Endothelial cell (in vitro differentiated cells): ENCODE measurements at regions not wholly inside any gene's neighbourhood (a gene's known extent, or its start where the extent isn't known, plus 50 kb on each side); places are given as distances from the start of the nearest gene placed in this dataset.

Experiments used
- DNase-seq: peaks from one replicate; pipeline ENCODE4 v3.0.0; 2021; ENCODE audit warnings: low spot score
- H3K27ac Mint-ChIP-seq: one replicate; pipeline ENCODE4 v1.8.0; 2021; ENCODE audit warnings: mixed read lengths, inconsistent platforms; ENCODE audit not compliant: unreplicated experiment
- H3K27me3 Mint-ChIP-seq: one replicate; pipeline ENCODE4 v1.8.0; 2021; ENCODE audit warnings: mild to moderate bottlenecking, moderate library complexity, mixed read lengths, inconsistent platforms; ENCODE audit not compliant: unreplicated experiment
- H3K36me3 Mint-ChIP-seq: one replicate; pipeline ENCODE4 v1.8.0; 2021; ENCODE audit warnings: mild to moderate bottlenecking, low read depth, mixed read lengths, inconsistent platforms; ENCODE audit not compliant: unreplicated experiment
- H3K4me1 Mint-ChIP-seq: one replicate; pipeline ENCODE4 v1.8.0; 2021; ENCODE audit warnings: mild to moderate bottlenecking, mixed read lengths, inconsistent platforms; ENCODE audit not compliant: unreplicated experiment
- H3K4me3 Mint-ChIP-seq: one replicate; pipeline ENCODE4 v1.8.0; 2021; ENCODE audit warnings: mild to moderate bottlenecking, mixed read lengths, inconsistent platforms; ENCODE audit not compliant: unreplicated experiment
- H3K9me3 Mint-ChIP-seq: one replicate; pipeline ENCODE4 v1.8.0; 2021; ENCODE audit warnings: mixed read lengths, inconsistent platforms; ENCODE audit not compliant: unreplicated experiment
- TF ChIP-seq, protein P1 (sequence below): fragments of 200-600 bp; sonication (generic); IDR thresholded peaks from one replicate; pipeline ENCODE4 v1.5.0; 2021; ENCODE audit warnings: antibody characterized with exemption; ENCODE audit not compliant: unreplicated experiment

DNA sequence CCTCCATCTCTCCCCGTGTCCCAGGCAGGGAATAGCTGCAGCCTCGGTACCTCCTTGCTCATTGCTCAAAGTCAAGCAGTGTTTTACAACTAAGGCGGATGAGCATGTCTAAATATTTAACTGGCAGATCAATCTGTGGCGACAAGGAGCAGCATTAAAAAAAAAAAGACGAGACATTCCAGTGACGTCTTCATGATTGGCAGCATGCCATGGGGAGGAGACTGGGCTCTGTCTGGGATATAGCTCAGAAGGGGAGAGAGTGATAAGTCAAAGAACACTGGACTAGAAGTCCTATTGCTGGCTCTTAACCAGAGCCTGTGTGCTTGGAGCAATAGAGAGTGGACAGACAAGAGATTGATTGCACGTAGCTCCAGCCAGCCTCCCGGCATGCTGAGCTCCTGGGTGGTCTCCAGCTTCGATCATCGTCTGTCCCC is 287.5 kb upstream of the PODXL start:
- Mint-ChIP-seq H3K4me3 (no peak overlapping the region), H3K4me1 (no peaks in the 10 kb centered on the region), H3K9me3 (no peaks in the 10 kb centered on the region), H3K27me3 (peaks cover 1% of the 10 kb centered on the region), H3K36me3 (no peaks in the 10 kb centered on the region), H3K27ac (no peak overlapping the region)
- TF ChIP-seq, protein P1, sequence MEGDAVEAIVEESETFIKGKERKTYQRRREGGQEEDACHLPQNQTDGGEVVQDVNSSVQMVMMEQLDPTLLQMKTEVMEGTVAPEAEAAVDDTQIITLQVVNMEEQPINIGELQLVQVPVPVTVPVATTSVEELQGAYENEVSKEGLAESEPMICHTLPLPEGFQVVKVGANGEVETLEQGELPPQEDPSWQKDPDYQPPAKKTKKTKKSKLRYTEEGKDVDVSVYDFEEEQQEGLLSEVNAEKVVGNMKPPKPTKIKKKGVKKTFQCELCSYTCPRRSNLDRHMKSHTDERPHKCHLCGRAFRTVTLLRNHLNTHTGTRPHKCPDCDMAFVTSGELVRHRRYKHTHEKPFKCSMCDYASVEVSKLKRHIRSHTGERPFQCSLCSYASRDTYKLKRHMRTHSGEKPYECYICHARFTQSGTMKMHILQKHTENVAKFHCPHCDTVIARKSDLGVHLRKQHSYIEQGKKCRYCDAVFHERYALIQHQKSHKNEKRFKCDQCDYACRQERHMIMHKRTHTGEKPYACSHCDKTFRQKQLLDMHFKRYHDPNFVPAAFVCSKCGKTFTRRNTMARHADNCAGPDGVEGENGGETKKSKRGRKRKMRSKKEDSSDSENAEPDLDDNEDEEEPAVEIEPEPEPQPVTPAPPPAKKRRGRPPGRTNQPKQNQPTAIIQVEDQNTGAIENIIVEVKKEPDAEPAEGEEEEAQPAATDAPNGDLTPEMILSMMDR, result no peak
- DNase-seq, result no peak

DNA sequence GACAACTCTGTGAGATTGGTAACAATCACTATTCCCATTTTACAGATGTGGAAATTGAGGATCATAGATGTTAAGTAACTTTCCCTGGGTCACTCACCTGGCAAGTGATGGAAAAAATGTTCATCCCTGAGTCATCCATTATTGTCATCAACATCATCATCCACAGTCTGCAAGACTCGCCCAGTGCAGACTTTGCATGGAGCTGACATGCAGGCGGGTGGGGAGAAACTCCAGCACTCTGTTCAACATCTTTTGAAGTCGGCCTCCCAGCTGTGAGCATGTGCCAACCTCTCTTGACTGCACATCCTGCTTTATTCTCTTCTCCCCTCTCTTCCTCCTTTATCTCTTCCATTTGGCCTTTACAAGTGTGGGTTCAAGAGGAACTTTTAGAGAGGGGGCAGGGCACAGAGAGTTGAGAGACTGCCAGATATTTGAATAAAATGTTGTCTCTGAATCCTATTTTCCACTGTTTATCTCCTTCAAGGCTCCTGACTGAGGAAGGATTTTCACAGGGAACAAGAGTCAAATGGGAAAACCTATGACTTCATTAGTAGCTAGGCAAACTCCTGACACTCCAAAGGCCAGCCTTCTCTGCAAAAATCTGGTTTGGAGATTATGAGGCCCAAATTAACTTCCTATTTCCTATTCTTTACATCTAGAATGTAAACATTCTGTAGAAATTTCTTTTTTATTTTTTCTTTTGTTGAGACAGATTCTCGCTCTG is 283.7 kb upstream of the PODXL start:
- no peaks in the 10 kb centered on the region for H3K36me3 Mint-ChIP-seq
- H3K27me3 Mint-ChIP-seq, result peaks cover 1% of the 10 kb centered on the region
- no peak overlapping the region for H3K4me3 Mint-ChIP-seq
- DNase-seq, result no peak
- no peaks in the 10 kb centered on the region for H3K4me1 Mint-ChIP-seq
- no peak overlapping the region for H3K27ac Mint-ChIP-seq
- H3K9me3 Mint-ChIP-seq, result no peaks in the 10 kb centered on the region
- TF ChIP-seq, protein P1, result no peak

DNA sequence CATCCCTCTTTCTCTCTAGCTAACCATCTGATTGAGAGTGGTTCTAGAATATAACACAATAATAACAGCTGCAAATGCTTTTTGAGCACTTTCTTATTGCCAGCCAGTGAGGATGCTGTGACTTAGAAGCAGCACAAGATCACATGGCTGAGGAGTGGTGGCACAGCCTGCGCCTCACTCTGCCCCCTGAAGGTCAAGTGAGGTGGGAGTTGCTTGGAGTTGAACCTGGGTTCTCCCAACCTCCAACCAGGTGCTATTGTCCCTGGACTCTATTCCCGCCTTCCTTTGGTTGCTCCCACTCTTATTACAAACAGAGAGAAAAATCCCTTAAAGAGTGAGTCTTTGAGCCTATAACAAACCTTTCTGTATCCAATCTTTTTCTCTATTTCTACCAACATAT is 280.3 kb upstream of the PODXL start:
- Mint-ChIP-seq H3K36me3 (no peaks in the 10 kb centered on the region), H3K4me1 (peaks cover 2% of the 10 kb centered on the region), H3K9me3 (no peaks in the 10 kb centered on the region), H3K27ac (no peak overlapping the region), H3K4me3 (no peak overlapping the region), H3K27me3 (peaks cover 2% of the 10 kb centered on the region)
- TF ChIP-seq, protein P1, result no peak
- no peak for DNase-seq

DNA sequence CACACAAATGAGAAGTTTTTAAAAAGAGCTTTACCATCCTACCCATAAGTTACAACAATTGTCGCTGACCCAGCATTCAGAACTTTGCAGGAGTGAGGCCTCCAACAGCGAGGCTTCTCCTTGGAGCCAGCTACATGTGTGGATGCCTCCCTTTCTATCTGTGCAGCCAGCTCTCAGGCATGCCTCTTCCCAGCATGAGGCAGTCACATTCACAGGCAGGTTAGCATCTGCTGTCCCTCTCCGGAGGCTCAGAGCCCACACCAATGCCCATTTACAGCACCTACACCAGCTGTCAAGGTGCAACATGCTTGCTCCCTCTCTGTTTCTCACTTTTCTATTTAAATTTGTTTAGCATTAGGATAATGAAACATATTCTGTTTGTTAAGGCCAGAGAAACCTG is 278.7 kb upstream of the PODXL start:
- Mint-ChIP-seq H3K9me3 (no peaks in the 10 kb centered on the region), H3K4me3 (no peak overlapping the region), H3K27ac (no peak overlapping the region), H3K27me3 (peaks cover 2% of the 10 kb centered on the region), H3K4me1 (peaks cover 8% of the 10 kb centered on the region), H3K36me3 (no peaks in the 10 kb centered on the region)
- TF ChIP-seq, protein P1, result no peak
- no peak for DNase-seq

DNA sequence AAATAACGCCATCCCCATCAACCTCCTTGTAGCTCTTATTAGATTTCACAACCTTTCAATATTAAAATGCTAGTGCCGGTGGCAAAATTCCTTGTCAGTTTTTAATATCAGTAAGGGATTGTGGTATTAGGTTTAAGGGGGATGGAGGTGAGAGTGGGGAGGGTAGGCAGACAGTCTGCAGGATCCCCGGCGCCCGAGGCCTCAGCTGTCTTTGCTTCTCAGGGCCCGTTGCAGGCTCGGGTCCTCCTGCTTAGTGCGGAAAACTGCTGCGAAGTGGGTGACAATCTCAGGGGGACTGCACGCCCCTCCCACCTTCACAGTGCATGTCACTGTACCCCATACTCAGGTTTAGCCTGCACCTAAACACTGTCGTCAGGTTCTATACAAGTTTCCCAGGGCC is 274.3 kb upstream of the PODXL start:
- TF ChIP-seq, protein P1, result no peak
- Mint-ChIP-seq H3K4me1 (peaks cover 18% of the 10 kb centered on the region), H3K4me3 (no peak overlapping the region), H3K27ac (no peak overlapping the region), H3K9me3 (no peaks in the 10 kb centered on the region), H3K27me3 (peaks cover 4% of the 10 kb centered on the region), H3K36me3 (no peaks in the 10 kb centered on the region)
- no peak for DNase-seq
